OCI-LY1 (cell line): ENCODE measurements at regions not wholly inside any gene's neighbourhood (a gene's known extent, or its start where the extent isn't known, plus 50 kb on each side); places are given as distances from the start of the nearest gene placed in this dataset.

Experiments
- H2AFZ ChIP-seq: fragments of 200-600 bp; sonication (generic), shearing (Covaris generic); 2 replicates; pipeline ENCODE4 v1.6.0; 2014; ENCODE audit warnings: antibody characterized with exemption, mild to moderate bottlenecking, low read length
- H3F3A ChIP-seq: fragments of 200-600 bp; sonication (generic), shearing (Covaris generic); 2 replicates; pipeline ENCODE4 v1.6.0; 2014; ENCODE audit warnings: mild to moderate bottlenecking, antibody characterized with exemption, low read length, moderate library complexity; ENCODE audit not compliant: insufficient read depth
- H3K27ac ChIP-seq: fragments of 200-600 bp; sonication (generic); 2 replicates; pipeline ENCODE4 v1.5.1; 2014; ENCODE audit warnings: low read length, mixed run types, mild to moderate bottlenecking, low read depth; ENCODE audit not compliant: poor library complexity, severe bottlenecking
- H3K27me3 ChIP-seq: fragments of 200-600 bp; sonication (generic); 2 replicates; pipeline ENCODE4 v1.6.0; 2014; ENCODE audit warnings: antibody characterized with exemption, mild to moderate bottlenecking, low read length, moderate library complexity; ENCODE audit not compliant: insufficient read depth
- H3K36me3 ChIP-seq: fragments of 200-600 bp; sonication (generic); 2 replicates; pipeline ENCODE4 v1.6.1; 2014; ENCODE audit warnings: mild to moderate bottlenecking, antibody characterized with exemption, low read length, moderate library complexity, mixed read lengths; ENCODE audit not compliant: insufficient read depth
- H3K4me1 ChIP-seq: fragments of 200-600 bp; sonication (generic); 2 replicates; pipeline ENCODE4 v1.5.1; 2014; ENCODE audit warnings: mild to moderate bottlenecking, low read length, moderate library complexity; ENCODE audit not compliant: insufficient read depth, severe bottlenecking
- H3K4me2 ChIP-seq: fragments of 200-600 bp; sonication (generic), shearing (Covaris generic); 2 replicates; pipeline ENCODE4 v1.6.1; 2014; ENCODE audit warnings: low read length
- H3K4me3 ChIP-seq: fragments of 200-600 bp; sonication (generic); 2 replicates; pipeline ENCODE4 v1.5.1; 2014; ENCODE audit warnings: low read length, low read depth, mild to moderate bottlenecking, mixed read lengths; ENCODE audit not compliant: poor library complexity, severe bottlenecking
- H3K79me2 ChIP-seq: fragments of 200-600 bp; shearing (Covaris generic); 2 replicates; pipeline ENCODE4 v1.6.1; 2016; ENCODE audit warnings: mixed run types, low read length, mixed read lengths; ENCODE audit not compliant: insufficient read depth
- H3K9ac ChIP-seq: fragments of 200-600 bp; sonication (generic), shearing (Covaris generic); 2 replicates; pipeline ENCODE4 v1.6.1; 2014; ENCODE audit warnings: mild to moderate bottlenecking, low read length, mixed read lengths
- H3K9me2 ChIP-seq: fragments of 200-600 bp; sonication (generic), shearing (Covaris generic); 2 replicates; pipeline ENCODE4 v1.6.1; 2014; ENCODE audit warnings: low read depth, mild to moderate bottlenecking, low read length, mixed read lengths
- H3K9me3 ChIP-seq: fragments of 200-600 bp; shearing (Covaris generic); 2 replicates; pipeline ENCODE4 v1.6.1; 2014; ENCODE audit warnings: low read length, mixed read lengths
- H4K20me1 ChIP-seq: fragments of 200-600 bp; sonication (generic), shearing (Covaris generic); 2 replicates; pipeline ENCODE4 v1.6.0; 2016; ENCODE audit warnings: mild to moderate bottlenecking, low read length; ENCODE audit not compliant: insufficient read depth
- EZH2 ChIP-seq: fragments of 200-600 bp; sonication (generic), shearing (Covaris generic); IDR thresholded peaks from 2 replicates; pipeline ENCODE4 v1.8.0; 2017; ENCODE audit warnings: borderline replicate concordance, mixed run types, mild to moderate bottlenecking, antibody characterized with exemption, low read length, moderate library complexity, mixed read lengths
- TF ChIP-seq, protein P1 (sequence below): fragments of 200-600 bp; sonication (generic), shearing (Covaris generic); IDR thresholded peaks from 2 replicates; pipeline ENCODE4 v1.5.1; 2017; ENCODE audit warnings: mild to moderate bottlenecking, antibody characterized with exemption, low read length, moderate library complexity, mixed read lengths

DNA sequence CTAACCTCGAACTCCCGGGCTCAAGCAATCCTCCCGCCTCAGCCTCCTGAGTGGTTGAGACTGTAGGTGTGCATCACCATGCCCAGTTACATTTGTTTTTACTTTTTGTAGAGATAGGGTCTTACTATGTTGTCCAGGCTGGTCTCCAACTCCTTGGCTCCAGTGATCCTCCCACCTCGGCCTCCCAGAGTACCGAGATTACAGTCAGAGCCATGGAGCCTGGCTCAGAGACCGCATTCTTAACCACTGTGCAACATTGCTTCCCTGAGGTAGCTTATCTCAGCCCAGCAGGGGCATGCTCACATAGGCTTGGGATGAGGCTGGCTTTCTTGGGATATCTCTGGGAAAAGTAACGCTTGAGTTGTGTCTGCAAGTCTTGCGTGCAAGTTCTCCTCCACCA is 99.7 kb downstream of the SPRY4 start:
- H3K4me2 ChIP-seq, result no peak overlapping the region
- peaks cover 11% of the 10 kb centered on the region for H3K4me1 ChIP-seq
- no peaks in the 10 kb centered on the region; the same call in 1 of the 2 replicates for H3K27me3 ChIP-seq
- TF ChIP-seq EZH2, result no peak
- no peaks in the 10 kb centered on the region for H3K9me3 ChIP-seq
- no peaks in the 10 kb centered on the region for H3F3A ChIP-seq
- H3K9ac ChIP-seq, result no peak overlapping the region
- H2AFZ ChIP-seq, result no peak overlapping the region
- no peaks in the 10 kb centered on the region for H3K9me2 ChIP-seq
- no peaks in the 10 kb centered on the region for H4K20me1 ChIP-seq
- no peak overlapping the region for H3K4me3 ChIP-seq
- no peaks in the 10 kb centered on the region for H3K36me3 ChIP-seq
- H3K79me2 ChIP-seq, result no peaks in the 10 kb centered on the region
- no peak overlapping the region for H3K27ac ChIP-seq

DNA sequence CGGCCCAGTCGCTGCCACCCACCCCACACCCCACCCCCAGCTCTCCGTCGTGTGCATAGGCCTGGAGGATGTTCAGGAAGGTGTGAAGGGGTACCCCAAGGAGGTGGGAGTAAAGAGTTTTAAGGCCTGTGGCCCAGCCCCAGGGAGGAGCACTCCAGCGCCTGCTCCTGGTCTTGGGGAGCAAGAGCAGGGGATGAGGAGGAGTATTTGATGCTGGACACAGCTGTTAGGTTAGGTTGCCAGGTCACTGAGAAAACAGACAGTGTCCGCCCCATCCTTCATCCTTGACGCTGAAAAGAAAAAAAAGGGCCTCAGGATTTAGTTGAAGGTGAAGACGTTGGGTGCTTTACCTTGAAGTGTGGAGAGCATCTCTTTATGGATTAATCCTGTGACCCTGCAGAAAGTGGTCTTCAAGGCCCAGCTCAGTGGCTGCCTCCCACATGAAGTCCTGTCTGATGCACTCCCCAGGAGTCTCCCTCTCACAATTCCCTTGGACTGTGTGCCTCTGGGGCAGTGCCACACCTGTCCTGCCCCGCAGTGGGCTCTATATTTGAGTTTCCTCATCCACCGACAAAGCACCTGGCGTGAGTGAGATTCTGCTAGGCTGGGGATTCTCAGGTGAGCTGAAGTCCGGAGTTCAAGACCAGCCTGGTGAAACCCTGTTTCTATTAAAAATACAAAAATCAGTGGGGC is 101.8 kb downstream of the SPRY4 start:
- TF ChIP-seq, protein P1, sequence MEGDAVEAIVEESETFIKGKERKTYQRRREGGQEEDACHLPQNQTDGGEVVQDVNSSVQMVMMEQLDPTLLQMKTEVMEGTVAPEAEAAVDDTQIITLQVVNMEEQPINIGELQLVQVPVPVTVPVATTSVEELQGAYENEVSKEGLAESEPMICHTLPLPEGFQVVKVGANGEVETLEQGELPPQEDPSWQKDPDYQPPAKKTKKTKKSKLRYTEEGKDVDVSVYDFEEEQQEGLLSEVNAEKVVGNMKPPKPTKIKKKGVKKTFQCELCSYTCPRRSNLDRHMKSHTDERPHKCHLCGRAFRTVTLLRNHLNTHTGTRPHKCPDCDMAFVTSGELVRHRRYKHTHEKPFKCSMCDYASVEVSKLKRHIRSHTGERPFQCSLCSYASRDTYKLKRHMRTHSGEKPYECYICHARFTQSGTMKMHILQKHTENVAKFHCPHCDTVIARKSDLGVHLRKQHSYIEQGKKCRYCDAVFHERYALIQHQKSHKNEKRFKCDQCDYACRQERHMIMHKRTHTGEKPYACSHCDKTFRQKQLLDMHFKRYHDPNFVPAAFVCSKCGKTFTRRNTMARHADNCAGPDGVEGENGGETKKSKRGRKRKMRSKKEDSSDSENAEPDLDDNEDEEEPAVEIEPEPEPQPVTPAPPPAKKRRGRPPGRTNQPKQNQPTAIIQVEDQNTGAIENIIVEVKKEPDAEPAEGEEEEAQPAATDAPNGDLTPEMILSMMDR, result no peak
- no peak for TF ChIP-seq EZH2
- Histone ChIP-seq H3K9me2 (no peaks in the 10 kb centered on the region), H3K27me3 (peaks cover 3% of the 10 kb centered on the region; the same call in 1 of the 2 replicates), H3K36me3 (no peaks in the 10 kb centered on the region), H3K79me2 (no peaks in the 10 kb centered on the region), H3K9me3 (no peaks in the 10 kb centered on the region), H3K4me3 (no peak overlapping the region), H3F3A (no peaks in the 10 kb centered on the region), H3K4me1 (peaks cover 11% of the 10 kb centered on the region), H2AFZ (no peak overlapping the region), H4K20me1 (no peaks in the 10 kb centered on the region), H3K4me2 (no peak overlapping the region), H3K27ac (no peak overlapping the region), H3K9ac (no peak overlapping the region)

DNA sequence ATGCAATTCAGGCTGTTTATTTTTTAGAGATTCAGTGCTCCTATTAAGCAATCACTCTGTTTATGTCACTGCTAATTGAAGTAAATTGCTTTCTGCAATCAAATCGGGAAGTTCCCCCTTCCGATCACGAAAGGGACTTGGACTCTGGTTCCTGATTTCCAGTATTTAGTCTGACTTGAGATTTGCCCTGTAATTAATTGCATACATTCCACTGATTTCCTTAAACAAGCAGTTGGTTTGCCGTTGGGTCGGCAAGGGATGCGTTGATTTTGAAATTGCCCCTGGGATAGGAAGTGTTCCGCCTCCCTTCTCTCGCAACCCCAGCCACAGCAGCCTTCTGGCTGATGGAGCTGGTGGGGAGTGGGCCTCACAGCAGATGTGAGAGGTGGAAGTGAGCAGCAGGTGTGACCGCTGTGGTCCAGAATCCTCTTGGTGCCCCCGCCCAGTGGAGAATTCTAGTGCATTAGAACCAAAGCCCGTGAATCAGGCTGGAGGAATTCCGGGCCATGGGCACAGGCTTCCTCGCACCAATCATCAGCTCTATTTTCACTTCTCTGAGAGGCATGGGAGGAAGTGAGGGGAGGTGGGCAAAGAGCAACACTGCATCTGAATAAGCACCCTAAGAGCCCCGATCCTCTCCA is 102.5 kb downstream of the SPRY4 start:
- H3K36me3 ChIP-seq, result no peaks in the 10 kb centered on the region
- H3K9me2 ChIP-seq, result no peaks in the 10 kb centered on the region
- H3K4me2 ChIP-seq, result no peak overlapping the region
- H3K4me3 ChIP-seq, result no peak overlapping the region
- no peaks in the 10 kb centered on the region for H3K79me2 ChIP-seq
- no peak overlapping the region for H3K9ac ChIP-seq
- TF ChIP-seq EZH2, result no peak
- TF ChIP-seq, protein P1, result no peak
- H3K27me3 ChIP-seq, result peaks cover 3% of the 10 kb centered on the region; the same call in 1 of the 2 replicates
- no peaks in the 10 kb centered on the region for H3K9me3 ChIP-seq
- no peaks in the 10 kb centered on the region for H3F3A ChIP-seq
- H3K4me1 ChIP-seq, result peaks cover 11% of the 10 kb centered on the region
- no peak overlapping the region for H3K27ac ChIP-seq
- no peak overlapping the region for H2AFZ ChIP-seq
- no peaks in the 10 kb centered on the region for H4K20me1 ChIP-seq
